Keratinocyte (primary cell): ENCODE measurements at regions not wholly inside any gene's neighbourhood (a gene's known extent, or its start where the extent isn't known, plus 50 kb on each side); places are given as distances from the start of the nearest gene placed in this dataset.

Experiments
- DNase-seq: peaks from one replicate; pipeline ENCODE4 v3.0.0-alpha.2; 2011; ENCODE audit warnings: low read depth, missing footprints, low spot score
- FAIRE-seq: peaks from 2 replicates; lab custom pipeline; 2011; peaks lifted over from hg19 to GRCh38; lab: Jason Lieb, UNC
- H2AFZ ChIP-seq: 2 replicates; pipeline ENCODE4 v1.6.0; 2012; ENCODE audit warnings: low read length, control low read depth, inconsistent platforms; ENCODE audit not compliant: control insufficient read depth
- H3K27ac ChIP-seq: 2 replicates; pipeline ENCODE4 v1.5.1; 2011; ENCODE audit warnings: low read length; ENCODE audit not compliant: control insufficient read depth, insufficient read depth
- H3K27me3 ChIP-seq: 3 replicates; pipeline ENCODE4 v1.6.0; 2011; ENCODE audit warnings: low read length; ENCODE audit not compliant: control insufficient read depth, insufficient read depth; ENCODE audit errors: extremely low read depth
- H3K36me3 ChIP-seq, 2 experiments: 2 replicates in 1 of 2; 3 replicates in 1 of 2; pipeline ENCODE4 v1.5.1; 2011; ENCODE audit warnings: low read length in 2 of 2, mild to moderate bottlenecking in 1 of 2; ENCODE audit not compliant: control insufficient read depth in 2 of 2, insufficient read depth in 2 of 2; ENCODE audit errors: extremely low read depth in 1 of 2
- H3K4me1 ChIP-seq: 3 replicates; pipeline ENCODE4 v1.5.1; 2011; ENCODE audit warnings: low read length; ENCODE audit not compliant: control insufficient read depth, insufficient read depth; ENCODE audit errors: extremely low read depth
- H3K4me2 ChIP-seq: 3 replicates; pipeline ENCODE4 v1.6.0; 2011; ENCODE audit warnings: low read depth, low read length; ENCODE audit not compliant: control insufficient read depth, insufficient read depth; ENCODE audit errors: extremely low read depth
- H3K4me3 ChIP-seq, 3 experiments: fragments of 200-600 bp in 1 of 3; sonication (generic) in 1 of 3; 2 replicates in 2 of 3; 3 replicates in 1 of 3; pipeline ENCODE4 v1.5.1; 2011 to 2016; ENCODE audit warnings: low read length in 3 of 3, mild to moderate bottlenecking in 3 of 3, control low read depth in 2 of 3, inconsistent platforms in 1 of 3, low read depth in 1 of 3, mixed read lengths in 1 of 3, mixed run types in 1 of 3, moderate library complexity in 1 of 3; ENCODE audit not compliant: control insufficient read depth in 2 of 3, insufficient read depth in 2 of 3; ENCODE audit errors: extremely low read depth in 1 of 3
- H3K79me2 ChIP-seq: 2 replicates; pipeline ENCODE4 v1.6.0; 2012; ENCODE audit warnings: low read length; ENCODE audit not compliant: control insufficient read depth, insufficient read depth
- H3K9ac ChIP-seq: 3 replicates; pipeline ENCODE4 v1.6.0; 2011; ENCODE audit warnings: low read length; ENCODE audit not compliant: control insufficient read depth, insufficient read depth; ENCODE audit errors: extremely low read depth
- H3K9me1 ChIP-seq: 3 replicates; pipeline ENCODE4 v1.6.0; 2011; ENCODE audit warnings: low read length; ENCODE audit not compliant: control insufficient read depth, insufficient read depth; ENCODE audit errors: extremely low read depth
- H3K9me3 ChIP-seq: 2 replicates; pipeline ENCODE4 v1.5.1; 2012; ENCODE audit warnings: low read depth, low read length; ENCODE audit not compliant: control insufficient read depth
- H4K20me1 ChIP-seq: 3 replicates; pipeline ENCODE4 v1.6.0; 2011; ENCODE audit warnings: low read length; ENCODE audit not compliant: control insufficient read depth, insufficient read depth; ENCODE audit errors: extremely low read depth
- CTCF ChIP-seq, 3 experiments: IDR thresholded peaks in 1 of 3; conservative IDR thresholded peaks in 1 of 3; optimal IDR thresholded peaks in 1 of 3; 2 replicates in 2 of 3; 3 replicates in 1 of 3; pipeline versions ENCODE3 to v1.5.1; 2011; ENCODE audit warnings: low read length in 3 of 3, mild to moderate bottlenecking in 3 of 3, moderate library complexity in 2 of 3, control low read depth in 1 of 3, inconsistent platforms in 1 of 3; ENCODE audit not compliant: insufficient read depth in 2 of 3; ENCODE audit errors: extremely low read depth in 1 of 3
- EZH2 ChIP-seq: IDR thresholded peaks from one replicate; pipeline ENCODE4 v1.6.1; 2012; ENCODE audit warnings: inconsistent platforms, mild to moderate bottlenecking, low read length, moderate library complexity
- dilution Hi-C: fragments of 300-500 bp; cut with MboI; formaldehyde crosslinking; loops from one replicate; pipeline ENCODE4 v1.7.0; 2020; ENCODE audit warnings: low sequenced_read_pairs; ENCODE audit not compliant: extremely low pct_ligation_motif_present

- DNase-seq, result no peak
- Histone ChIP-seq H3K79me2 (no peaks in the 10 kb centered on the region), H3K9me1 (no peaks in the 10 kb centered on the region), H3K27me3 (no peaks in the 10 kb centered on the region), H3K4me1 (peaks cover 33% of the 10 kb centered on the region), H3K9me3 (peaks cover 2% of the 10 kb centered on the region), H2AFZ (no peak overlapping the region), H3K9ac (peak overlapping the region; percentile 92), H4K20me1 (no peaks in the 10 kb centered on the region), H3K36me3 (no peaks in the 10 kb centered on the region), H3K4me2 (peak overlapping the region; percentile 69), H3K4me3 (peak overlapping the region in 2 of 3 experiments; percentile 22 to 35), H3K27ac (peak overlapping the region; percentile 100)
- dilution Hi-C loops, result no loop called here
- peak; percentile 84 for FAIRE-seq
- TF ChIP-seq EZH2 (no peak), CTCF (optimal IDR thresholded peaks at IDR 0.05 in 1 of 3, IDR thresholded peaks at IDR 0.05 in 1 of 3, conservative IDR thresholded peaks at IDR 0.05 in 1 of 3; ENCODE audit: extremely low read depth in 1 of 3, insufficient read depth in 2 of 3, low read length in 3 of 3) (no peak)
Measured at GRCh38 chr6:14743144-14743473, 502.8 kb upstream of the JARID2 start.

- no peaks in the 10 kb centered on the region for H3K27me3 ChIP-seq
- peak overlapping the region; percentile 92 for H3K9ac ChIP-seq
- H3K79me2 ChIP-seq, result no peaks in the 10 kb centered on the region
- peak overlapping the region in 2 of 3 experiments; percentile 34 to 56 for H3K4me3 ChIP-seq
- H3K27ac ChIP-seq, result peak overlapping the region; percentile 100
- H3K9me1 ChIP-seq, result no peaks in the 10 kb centered on the region
- H4K20me1 ChIP-seq, result no peaks in the 10 kb centered on the region
- dilution Hi-C loops, result no loop called here
- DNase-seq (peak; percentile 97), FAIRE-seq (peak; percentile 97)
- H2AFZ ChIP-seq, result no peak overlapping the region
- no peak for TF ChIP-seq CTCF (optimal IDR thresholded peaks at IDR 0.05 in 1 of 3, IDR thresholded peaks at IDR 0.05 in 1 of 3, conservative IDR thresholded peaks at IDR 0.05 in 1 of 3; ENCODE audit: extremely low read depth in 1 of 3, insufficient read depth in 2 of 3, low read length in 3 of 3)
- TF ChIP-seq EZH2, result no peak
- peaks cover 2% of the 10 kb centered on the region for H3K9me3 ChIP-seq
- H3K36me3 ChIP-seq, result no peaks in the 10 kb centered on the region
- peak overlapping the region; percentile 69 for H3K4me2 ChIP-seq
- H3K4me1 ChIP-seq, result peaks cover 33% of the 10 kb centered on the region
Measured at GRCh38 chr6:14743474-14744211, 502.2 kb upstream of the JARID2 start.
